HCT116 (cell line): ENCODE measurements at regions not wholly inside any gene's neighbourhood (a gene's known extent, or its start where the extent isn't known, plus 50 kb on each side); places are given as distances from the start of the nearest gene placed in this dataset.

ENCODE experiments used
- ATAC-seq: fragments of 200-7000 bp; cut with Tn5 transposase; 2 replicates; pipeline ENCODE4 v1.9.1; 2020; ENCODE audit warnings: mild to moderate bottlenecking, moderate library complexity
- BruUV-seq: library from RNA; stranded (reverse); fragments of 400-500 nt; replicated peaks from 2 replicates; lab custom pipeline; 2021; lab: Mats Ljungman, UMichigan
- CTCF ChIA-PET: fragments of 300-600 bp; sonication (Branson Sonifier 250); formaldehyde crosslinking; loops from one replicate; lab custom pipeline; 2021; ENCODE audit warnings: antibody characterized with exemption; lab: Charles Lee
- POLR2A ChIA-PET: fragments of 300-600, 350-600 bp; sonication (Branson Sonifier 250); formaldehyde crosslinking; loops from one replicate; lab custom pipeline; 2021; ENCODE audit warnings: antibody characterized with exemption; lab: Charles Lee
- RAD21 ChIA-PET, 2 experiments: fragments of 300-600 bp; sonication (Branson Sonifier 250); formaldehyde crosslinking; loops; one replicate each; lab custom pipeline; 2023; ENCODE audit warnings: low total read pairs in 2 of 2; ENCODE audit not compliant: uncharacterized antibody in 2 of 2, unreplicated experiment in 2 of 2, low non-redundant PET in 1 of 2; lab: Charles Lee
- DNase-seq: peaks from one replicate; pipeline ENCODE4 v3.0.0-alpha.2; 2010; ENCODE audit warnings: low read depth, low spot score
- H2AFZ ChIP-seq: fragments of 200-600 bp; shearing (Covaris generic), sonication (generic); 2 replicates; pipeline ENCODE4 v1.6.1; 2017; ENCODE audit warnings: low read depth, mixed run types, mixed read lengths, antibody characterized with exemption, low read length; ENCODE audit not compliant: poor library complexity, severe bottlenecking
- H3K27ac ChIP-seq: 2 replicates; pipeline ENCODE4 v1.5.1; 2012; ENCODE audit warnings: low read depth, low read length
- H3K27me3 ChIP-seq: fragments of 200-600 bp; sonication (generic); 2 replicates; pipeline ENCODE4 v1.6.1; 2016; ENCODE audit warnings: mixed run types, low read length, mixed read lengths; ENCODE audit not compliant: insufficient read depth
- H3K36me3 ChIP-seq, 2 experiments: fragments of 200-500 bp in 1 of 2; fragments of 200-600 bp in 1 of 2; sonication (Bioruptor generic) in 1 of 2; sonication (generic) in 1 of 2; 2 replicates each; pipeline versions ENCODE4 v1.5.1 to v1.6.1; 2014 to 2016; ENCODE audit warnings: low read length in 2 of 2, inconsistent platforms in 1 of 2, mixed read lengths in 1 of 2, mixed run types in 1 of 2; ENCODE audit not compliant: insufficient read depth in 2 of 2, control insufficient read depth in 1 of 2
- H3K4me1 ChIP-seq, 2 experiments: fragments of 200-600 bp in 1 of 2; sonication (generic) in 1 of 2; 2 replicates each; pipeline versions ENCODE4 v1.5.1 to v1.6.1; 2012 to 2017; ENCODE audit warnings: low read length in 2 of 2, inconsistent platforms in 1 of 2, mild to moderate bottlenecking in 1 of 2, mixed read lengths in 1 of 2, mixed run types in 1 of 2, moderate library complexity in 1 of 2; ENCODE audit not compliant: insufficient read depth in 2 of 2, control insufficient read depth in 1 of 2
- H3K4me2 ChIP-seq: fragments of 200-600 bp; sonication (generic); 2 replicates; pipeline ENCODE4 v1.6.1; 2017; ENCODE audit warnings: mixed run types, low read length, mixed read lengths
- H3K4me3 ChIP-seq, 2 experiments: fragments of 200-600 bp in 1 of 2; sonication (generic) in 1 of 2; replicated peaks in 1 of 2; 2 replicates each; pipeline ENCODE4 v1.5.1; 2011 to 2016; ENCODE audit warnings: low read length in 2 of 2, control low read depth in 1 of 2, low read depth in 1 of 2, mild to moderate bottlenecking in 1 of 2, mixed read lengths in 1 of 2, mixed run types in 1 of 2
- H3K79me2 ChIP-seq: fragments of 200-600 bp; sonication (generic); 2 replicates; pipeline ENCODE4 v1.6.1; 2017; ENCODE audit warnings: mild to moderate bottlenecking, mixed run types, low read length, moderate library complexity, mixed read lengths; ENCODE audit not compliant: insufficient read depth
- H3K9ac ChIP-seq: fragments of 200-600 bp; sonication (generic); 2 replicates; pipeline ENCODE4 v1.6.1; 2016; ENCODE audit warnings: low read length, mixed read lengths
- H3K9me2 ChIP-seq: fragments of 200-600 bp; sonication (generic), shearing (Covaris generic); 2 replicates; pipeline ENCODE4 v1.6.1; 2017; ENCODE audit warnings: mixed run types, mild to moderate bottlenecking, moderate library complexity; ENCODE audit not compliant: insufficient read depth
- H3K9me3 ChIP-seq, 2 experiments: fragments of 200-500 bp in 1 of 2; fragments of 200-600 bp in 1 of 2; sonication (Bioruptor generic) in 1 of 2; sonication (generic) in 1 of 2; 2 replicates each; pipeline ENCODE4 v1.6.1; 2014 to 2017; ENCODE audit warnings: low read length in 2 of 2, mixed read lengths in 2 of 2, inconsistent platforms in 1 of 2, low read depth in 1 of 2, mild to moderate bottlenecking in 1 of 2, mixed run types in 1 of 2, moderate library complexity in 1 of 2; ENCODE audit not compliant: control insufficient read depth in 1 of 2, insufficient read depth in 1 of 2
- H4K20me1 ChIP-seq: fragments of 200-600 bp; sonication (generic), shearing (Covaris generic); 2 replicates; pipeline ENCODE4 v1.6.1; 2017; ENCODE audit warnings: mixed run types, mild to moderate bottlenecking, moderate library complexity; ENCODE audit not compliant: insufficient read depth
- CBX3 ChIP-seq: IDR thresholded peaks from 2 replicates; pipeline ENCODE4 v1.6.1; 2012; ENCODE audit warnings: low read depth
- CEBPB ChIP-seq: IDR thresholded peaks from 2 replicates; pipeline ENCODE4 v1.6.1; 2012; ENCODE audit warnings: low read depth
- FOSL1 ChIP-seq: IDR thresholded peaks from 2 replicates; pipeline ENCODE4 v1.6.1; 2012; ENCODE audit warnings: low read depth
- JUND ChIP-seq: IDR thresholded peaks from 2 replicates; pipeline ENCODE4 v1.6.1; 2012
- POLR2A ChIP-seq: IDR thresholded peaks from 2 replicates; pipeline ENCODE4 v1.7.0; 2011; ENCODE audit warnings: borderline replicate concordance; ENCODE audit not compliant: insufficient read depth, insufficient read length; ENCODE audit errors: extremely low read depth
- RAD21 ChIP-seq: IDR thresholded peaks from 2 replicates; pipeline ENCODE4 v1.6.1; 2012; ENCODE audit warnings: low read depth, mild to moderate bottlenecking
- SIN3A ChIP-seq: IDR thresholded peaks from 2 replicates; pipeline ENCODE4 v1.6.1; 2012; ENCODE audit warnings: low read depth
- TCF7L2 ChIP-seq: IDR thresholded peaks from 2 replicates; pipeline ENCODE4 v1.7.0; 2011; ENCODE audit warnings: borderline replicate concordance, inconsistent platforms; ENCODE audit not compliant: insufficient read depth, insufficient read length; ENCODE audit errors: extremely low read depth
- ZFX ChIP-seq: fragments of 450-650 bp; IDR thresholded peaks from 2 replicates; pipeline ENCODE4 v1.6.1; 2017
- intact Hi-C: fragments of 100-400 bp; cut with micrococcal nuclease; formaldehyde crosslinking; loops from 2 replicates; pipeline ENCODE4 v1.10.0; 2022
- TF ChIP-seq, protein P1 (sequence below): IDR thresholded peaks from 2 replicates; pipeline ENCODE4 v1.6.1; 2012; ENCODE audit warnings: low read depth
- TF ChIP-seq, protein P2 (sequence below): IDR thresholded peaks from 2 replicates; pipeline ENCODE4 v1.6.1; 2011; ENCODE audit warnings: mild to moderate bottlenecking, low read length, moderate library complexity; ENCODE audit not compliant: insufficient replicate concordance; ENCODE audit errors: extremely low read depth

DNA sequence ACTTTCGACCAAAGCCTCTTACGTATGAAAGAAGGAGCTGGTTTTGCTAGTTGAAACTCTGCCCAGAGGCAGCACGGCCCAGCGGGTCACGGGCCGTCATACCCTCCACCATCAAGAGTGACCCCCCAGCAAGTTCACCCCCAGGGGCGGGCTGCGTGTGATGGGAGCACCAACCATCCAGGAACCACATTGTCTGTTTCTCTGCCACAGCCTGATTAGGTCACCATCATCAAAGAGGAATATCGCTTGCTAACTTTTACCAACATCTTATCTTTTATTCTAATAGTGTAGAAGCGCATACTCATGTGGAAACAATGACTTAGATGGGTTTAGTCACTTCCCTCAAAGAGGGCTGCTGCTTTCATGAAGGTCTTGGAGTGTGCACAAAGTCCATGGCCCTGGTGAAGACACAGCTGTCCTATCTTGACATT is 116.6 kb upstream of the SMIM21 start:
- no peaks in the 10 kb centered on the region for H3K27me3 ChIP-seq
- H3K79me2 ChIP-seq: no peaks in the 10 kb centered on the region
- CTCF ChIA-PET: no interaction called here
- no peaks in the 10 kb centered on the region for H3K36me3 ChIP-seq
- DNase-seq: peak; percentile 50
- no peaks in the 10 kb centered on the region for H3K9me3 ChIP-seq
- no peaks in the 10 kb centered on the region for H3K9me2 ChIP-seq
- POLR2A ChIA-PET: no interaction called here
- H2AFZ ChIP-seq: peak overlapping the region; percentile 81
- H3K4me3 ChIP-seq: peak overlapping the region in 1 of 2 experiments; percentile 33; a peak in 2 of 4 replicates
- H3K4me2 ChIP-seq: peak overlapping the region; percentile 68
- TF ChIP-seq, protein P1, sequence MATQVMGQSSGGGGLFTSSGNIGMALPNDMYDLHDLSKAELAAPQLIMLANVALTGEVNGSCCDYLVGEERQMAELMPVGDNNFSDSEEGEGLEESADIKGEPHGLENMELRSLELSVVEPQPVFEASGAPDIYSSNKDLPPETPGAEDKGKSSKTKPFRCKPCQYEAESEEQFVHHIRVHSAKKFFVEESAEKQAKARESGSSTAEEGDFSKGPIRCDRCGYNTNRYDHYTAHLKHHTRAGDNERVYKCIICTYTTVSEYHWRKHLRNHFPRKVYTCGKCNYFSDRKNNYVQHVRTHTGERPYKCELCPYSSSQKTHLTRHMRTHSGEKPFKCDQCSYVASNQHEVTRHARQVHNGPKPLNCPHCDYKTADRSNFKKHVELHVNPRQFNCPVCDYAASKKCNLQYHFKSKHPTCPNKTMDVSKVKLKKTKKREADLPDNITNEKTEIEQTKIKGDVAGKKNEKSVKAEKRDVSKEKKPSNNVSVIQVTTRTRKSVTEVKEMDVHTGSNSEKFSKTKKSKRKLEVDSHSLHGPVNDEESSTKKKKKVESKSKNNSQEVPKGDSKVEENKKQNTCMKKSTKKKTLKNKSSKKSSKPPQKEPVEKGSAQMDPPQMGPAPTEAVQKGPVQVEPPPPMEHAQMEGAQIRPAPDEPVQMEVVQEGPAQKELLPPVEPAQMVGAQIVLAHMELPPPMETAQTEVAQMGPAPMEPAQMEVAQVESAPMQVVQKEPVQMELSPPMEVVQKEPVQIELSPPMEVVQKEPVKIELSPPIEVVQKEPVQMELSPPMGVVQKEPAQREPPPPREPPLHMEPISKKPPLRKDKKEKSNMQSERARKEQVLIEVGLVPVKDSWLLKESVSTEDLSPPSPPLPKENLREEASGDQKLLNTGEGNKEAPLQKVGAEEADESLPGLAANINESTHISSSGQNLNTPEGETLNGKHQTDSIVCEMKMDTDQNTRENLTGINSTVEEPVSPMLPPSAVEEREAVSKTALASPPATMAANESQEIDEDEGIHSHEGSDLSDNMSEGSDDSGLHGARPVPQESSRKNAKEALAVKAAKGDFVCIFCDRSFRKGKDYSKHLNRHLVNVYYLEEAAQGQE: no peak
- TF ChIP-seq JUND (peak; percentile 22; the same call in 1 of the 2 replicates), FOSL1 (peak; percentile 48; the same call in 1 of the 2 replicates), TCF7L2 (peak; percentile 67)
- no peak overlapping the region for H3K27ac ChIP-seq
- intact Hi-C loops: no loop called here
- no TSS peak for BruUV-seq
- RAD21 ChIA-PET: no interaction called here
- peaks cover 0 to 30% of the 10 kb centered on the region in 2 experiments; a peak in 3 of 4 replicates for H3K4me1 ChIP-seq
- no peaks in the 10 kb centered on the region for H4K20me1 ChIP-seq
- peak; percentile 83 for ATAC-seq
- H3K9ac ChIP-seq: no peak overlapping the region

DNA sequence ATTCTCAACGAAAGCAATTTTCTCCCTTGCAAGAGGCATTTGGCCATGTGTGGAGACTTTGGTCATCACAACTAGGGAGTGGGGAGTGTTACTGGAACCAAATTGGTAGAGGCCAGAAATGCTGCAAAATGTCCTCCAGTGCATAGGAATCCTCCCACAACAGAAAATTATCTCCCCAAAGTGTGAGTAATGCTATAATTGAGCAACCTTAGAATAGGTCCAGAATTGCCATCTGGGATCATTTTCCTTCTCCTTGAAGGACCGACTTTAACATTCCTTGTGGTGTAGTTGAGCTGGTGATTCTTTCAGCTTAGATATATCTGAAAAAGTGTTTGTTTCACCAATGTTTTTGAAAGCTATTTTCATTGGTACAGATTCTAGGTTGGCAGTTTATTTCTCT is 111.2 kb upstream of the SMIM21 start:
- no peak for DNase-seq
- H3K36me3 ChIP-seq: no peaks in the 10 kb centered on the region
- no peak overlapping the region for H3K4me3 ChIP-seq
- no peaks in the 10 kb centered on the region for H3K79me2 ChIP-seq
- POLR2A ChIA-PET: no interaction called here
- RAD21 ChIA-PET: no interaction called here
- no peaks in the 10 kb centered on the region for H3K9me2 ChIP-seq
- H4K20me1 ChIP-seq: no peaks in the 10 kb centered on the region
- H3K27ac ChIP-seq: no peak overlapping the region
- H3K9ac ChIP-seq: no peak overlapping the region
- H3K4me2 ChIP-seq: no peak overlapping the region
- H3K4me1 ChIP-seq: peaks cover 0 to 5% of the 10 kb centered on the region in 2 experiments; a peak in 2 of 4 replicates
- intact Hi-C loops: no loop called here
- ATAC-seq: no peak
- H3K27me3 ChIP-seq: no peaks in the 10 kb centered on the region
- CTCF ChIA-PET: no interaction called here
- no peaks in the 10 kb centered on the region for H3K9me3 ChIP-seq
- peak overlapping the region; percentile 16 for H2AFZ ChIP-seq
- no TSS peak for BruUV-seq
- TF ChIP-seq CEBPB: no peak
- TF ChIP-seq, protein P1: no peak
- TF ChIP-seq SIN3A: no peak
- no peak for TF ChIP-seq TCF7L2
- no peak for TF ChIP-seq RAD21
- no peak for TF ChIP-seq CBX3
- no peak for TF ChIP-seq POLR2A
- TF ChIP-seq, protein P2, sequence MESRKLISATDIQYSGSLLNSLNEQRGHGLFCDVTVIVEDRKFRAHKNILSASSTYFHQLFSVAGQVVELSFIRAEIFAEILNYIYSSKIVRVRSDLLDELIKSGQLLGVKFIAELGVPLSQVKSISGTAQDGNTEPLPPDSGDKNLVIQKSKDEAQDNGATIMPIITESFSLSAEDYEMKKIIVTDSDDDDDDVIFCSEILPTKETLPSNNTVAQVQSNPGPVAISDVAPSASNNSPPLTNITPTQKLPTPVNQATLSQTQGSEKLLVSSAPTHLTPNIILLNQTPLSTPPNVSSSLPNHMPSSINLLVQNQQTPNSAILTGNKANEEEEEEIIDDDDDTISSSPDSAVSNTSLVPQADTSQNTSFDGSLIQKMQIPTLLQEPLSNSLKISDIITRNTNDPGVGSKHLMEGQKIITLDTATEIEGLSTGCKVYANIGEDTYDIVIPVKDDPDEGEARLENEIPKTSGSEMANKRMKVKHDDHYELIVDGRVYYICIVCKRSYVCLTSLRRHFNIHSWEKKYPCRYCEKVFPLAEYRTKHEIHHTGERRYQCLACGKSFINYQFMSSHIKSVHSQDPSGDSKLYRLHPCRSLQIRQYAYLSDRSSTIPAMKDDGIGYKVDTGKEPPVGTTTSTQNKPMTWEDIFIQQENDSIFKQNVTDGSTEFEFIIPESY: no peak
- TF ChIP-seq ZFX: no peak
